ENCODE measurements at regions not wholly inside any gene's neighbourhood (a gene's known extent, or its start where the extent isn't known, plus 50 kb on each side); places are given as distances from the start of the nearest gene placed in this dataset.

- H3K27ac ChIP-seq (ENCODE audit: low read length): 0 out of 2 replicates have a peak overlapping the region, but pooled peaks have one; percentile 3
- no peaks in the 10 kb centered on the region for H4K20me1 ChIP-seq (ENCODE audit: low read length)
- H3K36me3 ChIP-seq (ENCODE audit: low read depth, low read length): no peaks in the 10 kb centered on the region
- ChIA-PET POLR2A (ENCODE audit: unreplicated experiment) (interaction anchor here (0.5 kb wide), 1 partner anchor 529 kb away, joined by 8 read pairs; no protein-coding TSS in a partner anchor), CTCF (interaction anchor here (0.6 kb wide), 1 partner anchor 156 kb away, joined by 6 read pairs; no protein-coding TSS in a partner anchor)
- H3K4me3 ChIP-seq (ENCODE audit: low read length): peak overlapping the region; percentile 34
- intact Hi-C loops (cut with micrococcal nuclease): loop anchor here (5.0 to 10.0 kb wide), 4 partner anchors 76 to 532 kb away; no protein-coding TSS in a partner anchor
- H3F3A ChIP-seq (ENCODE audit: low read length, unreplicated experiment): no peaks in the 10 kb centered on the region
- no TSS peak for BruUV-seq (replicated peaks)
- H2AFZ ChIP-seq (ENCODE audit: low read length): peak overlapping the region; percentile 7; the same call in 1 of the 2 replicates
- H3K27me3 ChIP-seq (ENCODE audit: low read length): no peaks in the 10 kb centered on the region
- peak overlapping the region; percentile 58 for H3K4me2 ChIP-seq (ENCODE audit: low read length)
- no peak for TF ChIP-seq CTCF (conservative IDR thresholded peaks at IDR 0.05; ENCODE audit: low read depth, low read length)
- TF ChIP-seq EZH2 (IDR thresholded peaks at IDR 0.05; ENCODE audit: low read length, unreplicated experiment): no peak
- no peak for TF ChIP-seq EZH2phosphoT487 (IDR thresholded peaks at IDR 0.05; ENCODE audit: borderline replicate concordance, low read length)
- ATAC-seq: peak; percentile 73
- no peaks in the 10 kb centered on the region for H3K9me3 ChIP-seq (ENCODE audit: low read length)
- no peaks in the 10 kb centered on the region for H3K9me2 ChIP-seq (replicated peaks; ENCODE audit: low read length)
- H3K4me1 ChIP-seq (ENCODE audit: insufficient read depth, low read length): peaks cover 10% of the 10 kb centered on the region; the same call in 1 of the 2 replicates
- DNase-seq: peak; percentile 69
- H3K79me2 ChIP-seq (ENCODE audit: low read length): no peaks in the 10 kb centered on the region
- no peak overlapping the region for H3K9ac ChIP-seq (ENCODE audit: low read length)
Measured at GRCh38 chr6:104326173-104327001, 533.3 kb downstream of the HACE1 start.

- Histone ChIP-seq H3K27ac (ENCODE audit: low read length) (0 out of 2 replicates have a peak overlapping the region, but pooled peaks have one; percentile 3), H3K4me3 (ENCODE audit: low read length) (peak overlapping the region; percentile 34), H3K9me3 (ENCODE audit: low read length) (no peaks in the 10 kb centered on the region), H3K9ac (ENCODE audit: low read length) (no peak overlapping the region), H3K4me1 (ENCODE audit: insufficient read depth, low read length) (peaks cover 10% of the 10 kb centered on the region; the same call in 1 of the 2 replicates), H4K20me1 (ENCODE audit: low read length) (no peaks in the 10 kb centered on the region), H3K4me2 (ENCODE audit: low read length) (peak overlapping the region; percentile 58), H3K79me2 (ENCODE audit: low read length) (no peaks in the 10 kb centered on the region), H3K27me3 (ENCODE audit: low read length) (no peaks in the 10 kb centered on the region), H3F3A (ENCODE audit: low read length, unreplicated experiment) (no peaks in the 10 kb centered on the region), H3K36me3 (ENCODE audit: low read depth, low read length) (no peaks in the 10 kb centered on the region), H3K9me2 (replicated peaks; ENCODE audit: low read length) (no peaks in the 10 kb centered on the region), H2AFZ (ENCODE audit: low read length) (peak overlapping the region; percentile 7; the same call in 1 of the 2 replicates)
- peak; percentile 54 for ATAC-seq
- ChIA-PET POLR2A (ENCODE audit: unreplicated experiment) (interaction anchor here (0.5 kb wide), 1 partner anchor 528 kb away, joined by 8 read pairs; no protein-coding TSS in a partner anchor), CTCF (interaction anchor here (0.6 kb wide), 1 partner anchor 157 kb away, joined by 6 read pairs; no protein-coding TSS in a partner anchor)
- no peak for TF ChIP-seq EZH2phosphoT487 (IDR thresholded peaks at IDR 0.05; ENCODE audit: borderline replicate concordance, low read length)
- no peak for TF ChIP-seq EZH2 (IDR thresholded peaks at IDR 0.05; ENCODE audit: low read length, unreplicated experiment)
- TF ChIP-seq CTCF (conservative IDR thresholded peaks at IDR 0.05; ENCODE audit: low read depth, low read length): peak; percentile 75
- DNase-seq: peak; percentile 76
- BruUV-seq (replicated peaks): no TSS peak
- intact Hi-C loops (cut with micrococcal nuclease): loop anchor here (1.0 to 10.0 kb wide), 5 partner anchors 77 to 531 kb away; no protein-coding TSS in a partner anchor
Measured at GRCh38 chr6:104325341-104326172, 534.2 kb downstream of the HACE1 start.

Measured in PC-3 (cell line).